HL-60 (cell line): ENCODE measurements at regions not wholly inside any gene's neighbourhood (a gene's known extent, or its start where the extent isn't known, plus 50 kb on each side); places are given as distances from the start of the nearest gene placed in this dataset.

Source experiments
- DNase-seq, 2 experiments: peaks; one replicate each; pipeline ENCODE4 v3.0.0-alpha.2; 2010 to 2020; ENCODE audit warnings: low read depth in 1 of 2, low spot score in 1 of 2
- H3K27ac ChIP-seq: fragments of 250-450 bp; sonication (Bioruptor Pico); replicated peaks from 2 replicates; pipeline ENCODE4 v1.5.1; 2020; ENCODE audit warnings: mild to moderate bottlenecking, moderate library complexity
- H3K27me3 ChIP-seq: fragments of 250-450 bp; sonication (Bioruptor Pico); 2 replicates; pipeline ENCODE4 v1.5.1; 2021; ENCODE audit warnings: mild to moderate bottlenecking, moderate library complexity; ENCODE audit not compliant: insufficient read depth, poor library complexity, severe bottlenecking
- H3K4me3 ChIP-seq: replicated peaks from 2 replicates; pipeline ENCODE4 v1.5.1; 2011; ENCODE audit warnings: mild to moderate bottlenecking, control low read depth, low read length; ENCODE audit not compliant: insufficient read depth
- CTCF ChIP-seq: IDR thresholded peaks from one replicate; pipeline ENCODE4 v1.5.1; 2011; ENCODE audit warnings: low read length, control low read depth, inconsistent platforms; ENCODE audit not compliant: insufficient read depth
- GABPA ChIP-seq: IDR thresholded peaks from 2 replicates; pipeline ENCODE4 v1.6.1; 2012; ENCODE audit warnings: low read depth
- POLR2AphosphoS5 ChIP-seq: IDR thresholded peaks from 2 replicates; pipeline ENCODE4 v1.6.1; 2012; ENCODE audit warnings: low read depth
- REST ChIP-seq: IDR thresholded peaks from 2 replicates; pipeline ENCODE4 v1.6.1; 2012; ENCODE audit warnings: low read depth; ENCODE audit not compliant: insufficient replicate concordance
- SPI1 ChIP-seq: IDR thresholded peaks from 2 replicates; pipeline ENCODE4 v1.6.1; 2012; ENCODE audit warnings: low read depth, mild to moderate bottlenecking, borderline replicate concordance

- no peaks in the 10 kb centered on the region for H3K27me3 ChIP-seq
- no peak for DNase-seq
- no peak overlapping the region for H3K4me3 ChIP-seq
- TF ChIP-seq GABPA (no peak), CTCF (no peak), REST (no peak), SPI1 (no peak), POLR2AphosphoS5 (no peak)
- no peak overlapping the region for H3K27ac ChIP-seq
Measured at GRCh38 chr13:22074403-22074802, 403.5 kb downstream of the FGF9 start.

GRCh38 chr13:22076658-22077057, 405.8 kb downstream of the FGF9 start:
- no peak overlapping the region for H3K4me3 ChIP-seq
- TF ChIP-seq CTCF: no peak
- TF ChIP-seq POLR2AphosphoS5: no peak
- TF ChIP-seq REST: no peak
- TF ChIP-seq GABPA: no peak
- no peak for TF ChIP-seq SPI1
- no peaks in the 10 kb centered on the region for H3K27me3 ChIP-seq
- H3K27ac ChIP-seq: no peak overlapping the region
- no peak for DNase-seq

- no peaks in the 10 kb centered on the region for H3K27me3 ChIP-seq
- TF ChIP-seq GABPA (no peak), REST (no peak), POLR2AphosphoS5 (no peak), SPI1 (no peak), CTCF (no peak)
- DNase-seq: no peak
- H3K27ac ChIP-seq: no peak overlapping the region
- H3K4me3 ChIP-seq: no peak overlapping the region
Measured at GRCh38 chr13:22077205-22077683, 406.4 kb downstream of the FGF9 start.
